Stimulated activated naive CD8-positive, alpha-beta T cell treated with anti-CD3 and anti-CD28 coated beads, Interleukin-15, Interleukin-2, amounts not matched to agents 100 U/mL and 50 U/mL, for 24 hours (primary cell): ENCODE measurements at regions not wholly inside any gene's neighbourhood (a gene's known extent, or its start where the extent isn't known, plus 50 kb on each side); places are given as distances from the start of the nearest gene placed in this dataset.
"Not testable (repeated sequence)": the region's sequence is repeated elsewhere in the genome, so short reads cannot be mapped to it uniquely, and the experiment has no call there.

ENCODE experiments used
- ATAC-seq: fragments of 150-1000 bp; cut with Tn5 transposase; one replicate; pipeline ENCODE4 v1.10.0; 2021
- DNase-seq: peaks from one replicate; pipeline ENCODE4 v3.0.0; 2021

- DNase-seq (no peak), ATAC-seq (no peak)
These were observed 80.0 kb upstream of the RPH3A start for GRCh38 chr12:112711507-112711906.

GRCh38 chr12:112712751-112713150, 78.8 kb upstream of the RPH3A start:
- not testable (repeated sequence) for ATAC-seq, DNase-seq

GRCh38 chr12:112713471-112713870, 78.1 kb upstream of the RPH3A start:
- ATAC-seq = no peak

GRCh38 chr12:112714166-112714710, 77.3 kb upstream of the RPH3A start:
- DNase-seq (no peak), ATAC-seq (no peak)

More at GRCh38 chr12:112713471-112713870, 78.1 kb upstream of the RPH3A start:
- DNase-seq = no peak

DNA sequence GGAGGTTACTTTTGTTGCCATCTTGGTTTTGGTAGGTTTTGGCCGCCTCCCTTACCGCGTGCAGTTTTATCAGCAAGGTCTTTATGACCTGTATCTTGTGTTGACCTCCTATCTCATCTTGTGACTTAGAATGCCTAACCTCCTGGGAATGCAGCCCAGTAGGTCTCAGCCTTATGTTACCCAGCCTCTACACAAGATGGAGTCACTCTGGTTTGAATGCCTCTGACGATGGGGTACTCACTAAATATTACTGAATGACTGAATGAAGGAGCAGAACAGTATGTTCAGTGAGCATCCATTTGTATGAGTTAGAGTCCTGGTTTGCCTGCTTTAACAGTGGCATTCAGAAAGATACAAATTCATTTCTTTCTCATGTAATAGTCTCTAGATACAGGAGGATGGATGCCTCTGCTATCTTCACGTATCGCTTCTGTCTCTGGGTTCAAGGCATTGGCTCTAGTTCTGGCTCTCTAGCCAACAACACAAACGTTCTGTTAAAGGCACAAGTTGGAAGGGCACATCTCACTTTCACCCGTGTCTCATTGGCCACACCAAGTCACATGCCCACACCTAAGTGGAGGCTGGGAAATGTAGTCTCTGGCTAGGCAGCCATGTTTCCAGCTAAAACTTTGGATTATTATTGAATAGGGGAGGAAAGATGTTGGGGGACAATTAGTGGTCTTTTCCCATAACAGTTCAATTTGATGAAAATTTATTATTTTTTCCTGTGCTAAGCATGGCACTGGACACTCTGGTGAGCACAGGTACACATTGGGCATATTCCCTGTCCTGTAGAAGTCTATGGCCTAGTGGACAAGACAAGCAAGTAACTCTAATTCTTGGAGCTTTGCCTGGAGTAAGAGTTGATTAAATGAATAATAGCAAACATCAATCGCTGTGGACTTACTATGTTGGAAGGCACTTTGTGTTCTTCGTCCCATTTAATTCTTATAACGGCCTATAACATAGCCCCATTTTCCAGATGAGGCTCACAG, 75.2 kb upstream of the RPH3A start:
- DNase-seq (no peak), ATAC-seq (no peak)

- ATAC-seq (no peak), DNase-seq (no peak)
These were observed 62.7 kb upstream of the RPH3A start for GRCh38 chr12:112728864-112729263.

DNA sequence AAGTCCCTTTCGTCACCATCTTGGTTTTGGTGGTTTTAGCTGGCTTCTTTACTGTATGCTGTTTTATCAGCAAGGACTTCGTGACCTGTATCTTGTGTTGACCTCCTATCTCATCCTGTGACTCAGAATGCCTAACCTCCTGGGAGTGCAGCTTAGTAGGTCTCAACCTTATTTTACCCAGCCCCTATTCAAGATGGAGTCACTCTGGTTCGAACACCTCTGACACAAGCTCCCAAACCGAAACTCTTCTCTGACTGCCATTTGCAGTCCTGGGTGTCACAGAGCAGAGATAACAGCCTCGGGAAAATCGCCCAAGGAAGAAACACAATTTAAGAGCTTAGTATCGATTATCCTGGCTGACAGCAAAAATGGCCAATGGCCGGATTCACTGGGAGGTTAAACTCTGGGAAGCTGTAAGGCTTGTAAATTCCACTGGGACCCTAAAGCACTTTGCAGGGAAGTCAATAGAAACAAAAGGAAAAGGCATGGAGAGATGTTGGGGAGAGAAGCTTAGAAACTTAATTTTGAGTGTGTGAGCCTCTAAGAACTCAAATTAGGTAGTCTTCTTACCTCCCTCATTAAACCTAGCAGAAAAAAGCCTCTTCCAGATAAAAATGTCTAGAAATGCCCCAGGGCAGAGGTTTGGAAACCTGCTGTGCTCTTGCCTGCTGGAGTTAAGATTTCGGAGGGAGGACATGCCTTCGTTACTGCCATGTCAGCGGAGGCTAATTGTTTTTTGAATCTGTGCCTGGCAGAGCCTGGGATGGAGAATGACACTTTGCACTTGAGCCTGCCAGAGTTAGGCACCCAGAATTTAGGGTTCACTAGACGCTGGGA, 56.5 kb upstream of the RPH3A start:
- no peak for ATAC-seq
- no peak for DNase-seq

GRCh38 chr12:112738531-112738930, 53.0 kb upstream of the RPH3A start:
- DNase-seq = no peak
- no peak for ATAC-seq

GRCh38 chr12:112740387-112740934, 51.1 kb upstream of the RPH3A start:
- ATAC-seq = no peak
- no peak for DNase-seq

DNA sequence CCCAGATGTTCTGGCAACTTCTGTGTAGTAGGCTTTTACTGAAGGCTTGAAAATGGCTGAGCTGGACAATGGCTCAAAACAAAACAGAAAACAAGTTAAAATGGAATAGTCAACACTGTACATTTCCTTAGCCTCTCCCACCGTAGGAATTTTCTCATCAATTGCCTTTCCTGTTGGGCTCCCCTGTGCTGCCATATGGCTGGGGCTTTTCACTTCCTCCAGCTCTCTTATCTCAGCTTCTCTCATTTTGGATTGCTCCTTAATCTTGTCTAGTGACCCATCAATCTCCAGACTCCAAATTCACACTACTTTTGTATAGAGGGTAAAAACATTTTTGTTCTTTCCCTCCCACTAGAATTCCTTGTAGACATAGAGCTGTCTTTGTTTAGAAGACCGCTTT, 50.4 kb upstream of the RPH3A start:
- no peak for DNase-seq
- ATAC-seq = no peak
